Mucosa of gallbladder (tissue), 1 donor: ENCODE measurements at regions not wholly inside any gene's neighbourhood (a gene's known extent, or its start where the extent isn't known, plus 50 kb on each side); places are given as distances from the start of the nearest gene placed in this dataset.
"Not testable (repeated sequence)": the region's sequence is repeated elsewhere in the genome, so short reads cannot be mapped to it uniquely, and the experiment has no call there.

Experiments used
- DNase-seq: peaks from one replicate; pipeline ENCODE4 v3.0.0-alpha.2; 2020; ENCODE audit warnings: low spot score
- donor health status: DM: no; HTN: no; CAD: no.

DNA sequence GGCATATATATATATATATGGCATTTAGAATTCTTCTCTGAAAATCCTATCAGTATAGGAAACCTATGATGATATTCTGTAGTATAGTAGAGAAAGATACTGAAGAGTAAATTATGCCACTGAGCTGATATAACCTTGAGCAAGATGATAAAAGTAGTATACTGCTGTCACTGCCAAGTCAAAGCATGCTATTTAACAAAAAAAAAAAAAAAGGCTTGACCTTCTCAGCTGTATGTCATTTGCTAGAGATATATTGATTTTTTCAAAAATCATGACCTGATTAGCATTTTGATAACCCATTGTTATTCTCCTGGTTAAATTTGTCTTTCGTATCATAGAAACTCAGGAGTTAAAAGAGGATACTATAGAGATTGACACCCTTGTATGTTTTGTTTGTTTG is 299.4 kb downstream of the ADAMTS20 start:
- no peak for DNase-seq

- DNase-seq: no peak
Observed at GRCh38 chr12:43245947-43246346, 306.1 kb downstream of the ADAMTS20 start.

DNA sequence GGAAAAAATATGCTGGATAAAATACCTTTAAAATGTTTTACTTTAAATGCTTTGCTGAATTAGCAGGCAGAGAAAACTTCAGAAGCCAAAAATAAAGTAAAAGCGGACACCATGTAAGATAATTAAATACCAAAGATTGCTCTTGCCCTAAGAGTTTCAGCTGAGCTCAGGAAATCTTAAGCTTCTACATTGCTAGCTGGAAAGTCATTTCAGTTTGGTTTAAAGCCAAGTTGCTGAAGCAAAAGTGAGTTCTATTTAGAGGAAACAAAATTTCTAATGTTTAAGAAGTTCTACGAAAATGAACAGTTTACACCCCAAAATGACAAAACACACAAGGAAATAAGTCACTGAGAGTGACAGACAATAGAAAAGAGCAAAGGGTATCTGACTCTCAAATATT is 310.0 kb downstream of the ADAMTS20 start:
- no peak for DNase-seq

DNA sequence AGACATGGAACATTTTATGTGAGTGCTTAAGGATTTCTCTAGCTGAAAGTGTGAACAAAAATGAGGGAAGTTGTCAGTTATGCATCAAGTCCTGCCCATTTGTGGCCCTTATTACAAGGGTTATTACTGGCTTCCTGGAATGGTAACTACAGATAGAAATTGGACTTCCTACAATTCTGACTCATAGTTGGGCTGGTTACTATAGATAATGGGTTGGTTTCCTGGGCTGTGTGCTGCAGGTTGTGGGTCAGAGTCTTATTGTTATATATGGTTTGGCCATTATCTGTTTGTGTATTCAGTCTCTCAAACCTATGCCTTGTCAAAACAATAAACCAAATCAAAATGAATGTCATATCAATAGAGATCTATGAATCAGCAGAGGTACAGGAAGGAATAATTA is 313.7 kb downstream of the ADAMTS20 start:
- DNase-seq: no peak

DNA sequence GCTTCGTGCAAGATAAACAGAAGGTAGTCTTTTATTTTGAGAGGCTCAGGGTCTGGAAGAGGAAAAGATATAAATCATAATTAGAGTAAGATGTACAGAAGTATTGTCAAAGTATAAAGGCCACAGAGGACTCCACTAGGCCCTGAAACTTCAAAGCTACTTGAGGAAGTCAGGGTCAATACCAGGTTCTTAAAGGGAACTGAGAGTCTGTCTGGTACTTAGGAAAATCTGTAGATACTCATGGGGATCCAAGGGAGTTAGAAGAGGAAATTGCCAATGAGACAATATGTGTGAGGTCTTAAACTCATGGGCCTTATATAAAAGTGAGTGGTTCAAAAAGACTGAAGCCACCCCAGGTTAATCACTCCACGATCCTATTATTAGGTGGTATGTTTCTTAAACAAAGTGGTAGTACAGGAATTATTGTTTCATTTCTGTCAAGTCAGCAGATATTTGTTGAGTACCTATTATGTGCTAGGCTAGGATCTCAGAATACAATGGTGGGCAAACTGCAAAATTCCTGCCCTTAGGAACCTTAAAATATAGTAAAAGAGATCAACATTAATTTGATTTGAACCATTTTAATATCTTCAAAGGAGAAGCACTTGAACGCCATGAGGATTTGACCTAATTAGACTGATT is 314.6 kb downstream of the ADAMTS20 start:
- no peak for DNase-seq

DNA sequence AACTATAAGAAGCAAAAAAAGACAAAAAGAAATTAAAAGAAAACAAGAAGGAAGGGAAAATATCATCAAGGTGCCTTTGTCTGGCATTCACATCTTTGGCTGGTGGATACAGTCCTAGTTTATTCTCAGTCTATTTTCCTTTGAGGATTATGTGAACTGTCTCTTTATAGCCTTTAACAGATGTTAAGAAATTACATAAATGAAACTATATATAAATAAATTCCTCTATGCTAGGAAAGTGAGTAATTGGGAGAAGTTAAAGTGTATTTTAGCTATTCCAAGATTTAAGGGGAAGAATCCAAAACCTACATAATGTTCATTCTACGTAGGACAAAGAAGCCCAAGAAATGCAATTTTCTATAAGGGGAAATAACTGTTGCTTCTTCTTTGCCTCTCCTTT is 316.3 kb downstream of the ADAMTS20 start:
- DNase-seq: no peak

- no peak for DNase-seq
Observed at GRCh38 chr12:43233861-43234260, 318.1 kb downstream of the ADAMTS20 start.

DNA sequence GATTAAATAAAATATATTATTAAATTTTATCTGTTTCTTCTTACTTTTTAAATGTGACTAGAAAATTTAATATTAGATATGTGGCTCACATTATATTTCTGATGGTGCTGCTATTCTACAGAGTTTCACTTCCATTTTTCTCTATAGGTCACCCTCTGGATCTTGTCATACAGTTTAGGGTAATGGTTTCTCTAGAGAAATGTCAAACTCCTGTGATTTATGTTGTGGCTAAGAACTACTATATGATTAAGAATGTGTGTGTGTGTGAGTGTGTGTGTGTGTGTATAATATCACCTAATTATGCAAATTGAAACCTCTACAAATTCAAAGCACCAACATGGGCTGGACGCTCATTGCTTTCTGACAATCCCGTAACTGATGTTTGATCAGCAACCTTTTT is 325.9 kb downstream of the ADAMTS20 start:
- DNase-seq: no peak

DNA sequence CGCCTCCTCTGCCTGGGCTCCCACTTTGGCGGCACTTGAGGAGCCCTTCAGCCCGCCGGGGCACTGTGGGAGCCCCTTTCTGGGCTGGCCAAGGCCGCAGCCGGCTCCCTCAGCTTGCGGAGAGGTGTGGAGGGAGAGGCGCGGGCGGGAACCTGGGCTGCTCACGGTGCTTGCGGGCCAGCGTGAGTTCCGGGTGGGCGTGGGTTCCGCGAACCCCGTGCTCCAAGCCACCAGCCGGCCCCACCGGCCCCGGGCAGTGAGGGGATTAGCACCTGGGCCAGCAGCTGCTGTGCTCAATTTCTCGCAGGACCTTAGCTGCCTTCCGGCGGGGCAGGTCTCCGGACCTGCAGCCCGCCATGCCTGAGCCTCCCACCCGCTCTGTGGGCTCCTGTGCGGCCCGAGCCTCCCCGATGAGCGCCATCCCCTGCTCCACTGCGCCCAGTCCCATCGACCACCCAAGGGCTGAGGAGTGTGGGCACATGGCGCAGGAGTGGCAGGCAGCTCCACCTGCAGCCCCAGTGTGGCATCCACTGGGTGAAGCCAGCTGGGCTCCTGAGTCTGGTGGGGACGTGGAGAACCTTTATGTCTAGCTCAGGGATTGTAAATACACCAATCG is 327.7 kb downstream of the ADAMTS20 start:
- DNase-seq: not testable (repeated sequence)

DNA sequence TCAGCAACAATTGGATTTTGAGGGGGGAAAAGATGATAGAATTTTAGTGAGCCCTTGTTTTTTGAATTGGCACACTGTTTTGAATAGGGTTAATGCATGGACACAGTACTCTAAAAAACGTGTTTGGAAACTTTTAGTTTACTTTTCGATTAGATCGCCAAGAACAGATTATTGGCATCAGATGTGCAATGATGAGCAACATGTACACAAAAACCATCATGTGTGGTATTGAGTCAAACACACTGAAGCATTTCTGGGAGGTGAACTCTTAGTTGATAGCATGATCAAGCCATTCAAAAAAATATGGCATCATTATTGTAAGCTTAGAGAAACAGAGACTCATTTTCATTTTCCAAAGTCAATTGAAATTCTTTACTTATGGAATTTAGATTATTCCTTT is 329.2 kb downstream of the ADAMTS20 start:
- DNase-seq: no peak

DNA sequence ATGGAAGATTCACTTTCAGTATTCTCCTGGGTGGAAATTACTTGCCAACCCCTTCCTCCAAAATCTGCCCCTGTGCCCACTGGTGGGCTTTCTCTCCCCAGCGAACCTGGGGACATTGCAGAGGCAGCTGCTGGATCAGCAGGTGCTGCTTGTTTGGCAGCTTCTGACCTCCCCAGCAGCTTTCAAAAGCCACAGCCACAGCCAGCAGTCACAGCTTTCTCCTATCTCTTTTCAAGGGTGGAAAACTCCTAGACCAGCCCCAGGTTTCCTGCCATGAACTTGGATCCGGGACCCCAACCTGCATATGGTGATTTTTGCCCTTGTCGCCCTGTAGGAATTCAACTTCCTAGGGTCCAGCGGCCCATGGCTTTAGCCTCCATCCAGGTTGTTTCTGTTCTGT is 330.8 kb downstream of the ADAMTS20 start:
- DNase-seq: no peak

GRCh38 chr12:43216490-43216889 is 335.5 kb downstream of the ADAMTS20 start:
- DNase-seq: no peak

GRCh38 chr12:43214166-43214565 is 337.8 kb downstream of the ADAMTS20 start:
- DNase-seq: no peak

DNA sequence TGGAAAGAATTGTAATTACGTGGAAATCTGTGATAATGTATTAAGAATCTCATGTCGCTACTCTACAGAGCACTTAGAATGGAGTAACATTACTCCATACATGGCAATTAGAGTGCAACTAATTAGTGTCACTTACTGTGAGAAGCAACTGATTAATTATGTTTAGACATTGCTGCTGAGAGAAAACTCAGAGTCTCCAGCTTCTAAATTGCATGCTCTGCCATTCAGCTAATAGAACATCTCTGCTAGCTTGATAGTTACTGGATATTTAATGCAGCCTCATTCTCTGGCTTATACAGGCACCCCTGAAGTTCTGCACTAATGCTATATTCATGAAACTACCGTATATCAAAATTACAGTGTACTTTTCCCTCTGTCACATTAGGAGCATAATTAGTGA is 338.4 kb downstream of the ADAMTS20 start:
- DNase-seq: no peak

GRCh38 chr12:43210485-43211192 is 341.4 kb downstream of the ADAMTS20 start:
- no peak for DNase-seq

DNA sequence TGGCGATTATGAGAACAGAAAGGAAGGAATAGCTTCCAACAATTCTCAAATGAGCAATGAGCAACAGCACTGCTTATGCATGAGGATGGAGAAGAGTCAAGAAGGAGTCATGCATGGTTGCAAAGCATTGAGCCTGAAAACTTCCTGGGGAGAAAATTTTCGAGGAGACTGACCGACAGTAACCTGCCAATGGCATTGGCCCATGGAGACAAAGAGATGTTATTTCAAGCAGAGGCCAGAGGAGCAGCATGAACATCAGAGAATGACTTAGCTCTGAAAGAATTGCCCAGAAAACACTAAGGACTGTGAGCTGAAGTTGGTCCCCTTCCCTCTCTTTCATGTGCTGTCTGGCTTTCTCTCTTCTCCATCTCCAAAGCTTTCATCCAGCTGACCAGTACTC is 343.4 kb downstream of the ADAMTS20 start:
- DNase-seq: no peak

GRCh38 chr12:43208221-43208620 is 343.8 kb downstream of the ADAMTS20 start:
- DNase-seq: no peak

- no peak for DNase-seq
Observed at GRCh38 chr12:43206396-43206795, 345.6 kb downstream of the ADAMTS20 start.

DNA sequence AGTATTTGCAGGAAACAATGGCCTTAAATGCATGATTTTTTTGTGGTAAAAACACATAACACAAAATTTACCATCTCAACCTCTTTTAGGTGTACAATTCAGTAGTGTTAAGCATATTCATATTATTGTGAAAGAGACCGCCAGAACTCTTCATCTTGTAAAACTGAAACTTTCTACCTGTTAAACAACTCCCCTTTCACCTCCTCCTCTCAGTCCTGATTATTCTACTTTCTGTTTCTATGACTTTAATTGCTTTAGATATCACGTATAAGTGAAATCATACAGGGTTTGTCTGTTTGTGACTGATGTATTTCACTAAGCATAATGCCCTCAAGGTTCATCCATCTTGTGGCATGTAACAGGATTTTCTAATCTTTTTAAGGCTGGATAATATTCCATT is 353.4 kb downstream of the ADAMTS20 start:
- DNase-seq: no peak

GRCh38 chr12:43196268-43196907 is 355.6 kb downstream of the ADAMTS20 start:
- no peak for DNase-seq

GRCh38 chr12:43193096-43193495 is 358.9 kb downstream of the ADAMTS20 start:
- not testable (repeated sequence) for DNase-seq

- not testable (repeated sequence) for DNase-seq
Observed at GRCh38 chr12:43192442-43192841, 359.6 kb downstream of the ADAMTS20 start.

DNA sequence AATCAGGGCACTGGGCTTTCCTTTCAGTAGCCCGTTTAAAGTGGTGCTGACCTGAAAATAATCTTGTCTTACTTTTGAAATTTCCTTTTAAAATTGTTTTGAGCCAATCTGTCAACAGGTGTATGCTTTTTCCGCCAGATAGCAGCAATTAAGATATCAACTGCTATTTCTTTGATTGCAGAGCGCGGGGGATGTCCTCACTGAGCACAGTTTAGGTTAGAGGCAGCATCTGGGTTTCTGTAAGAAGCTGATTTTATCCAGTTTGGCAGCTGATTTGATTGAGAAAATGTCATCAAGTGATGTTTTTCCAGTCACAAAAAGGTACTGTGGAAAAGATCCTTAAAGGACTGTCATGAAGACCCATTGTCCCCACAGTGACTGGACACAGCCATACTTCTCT is 371.8 kb downstream of the ADAMTS20 start:
- no peak for DNase-seq
